Stimulated activated CD4-positive, alpha-beta T cell treated with anti-CD3 and anti-CD28 coated beads, Interleukin-15, amount 100 ng/mL, for 24 hours (primary cell): ENCODE measurements at regions not wholly inside any gene's neighbourhood (a gene's known extent, or its start where the extent isn't known, plus 50 kb on each side); places are given as distances from the start of the nearest gene placed in this dataset.

ENCODE experiments used
- DNase-seq: peaks from one replicate; pipeline ENCODE4 v3.0.0-alpha.2; 2020

GRCh38 chr21:28444111-28444510, 548.6 kb downstream of the LTN1 start:
- no peak for DNase-seq

GRCh38 chr21:28442624-28443023, 550.1 kb downstream of the LTN1 start:
- DNase-seq, result no peak

- DNase-seq, result no peak
Measured at GRCh38 chr21:28442085-28442484, 550.6 kb downstream of the LTN1 start.

DNA sequence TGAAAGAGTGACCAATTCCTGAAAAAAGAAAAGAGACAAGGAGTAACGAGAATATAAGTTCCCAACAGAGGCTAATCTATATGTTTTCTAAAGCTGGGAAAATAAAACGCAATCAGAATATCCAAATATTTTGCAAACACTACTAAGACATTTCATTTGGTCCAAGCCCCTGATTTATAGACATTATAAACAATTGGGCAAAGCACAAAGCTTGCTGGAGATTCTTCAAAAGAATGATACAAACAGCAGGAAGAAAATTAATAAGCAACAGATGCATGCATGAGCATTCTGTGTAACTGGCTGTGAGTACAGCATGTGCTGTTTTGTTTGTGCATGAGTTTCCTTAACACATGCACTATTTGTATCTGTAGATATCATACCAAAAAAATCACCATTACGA, 552.9 kb downstream of the LTN1 start:
- no peak for DNase-seq

DNA sequence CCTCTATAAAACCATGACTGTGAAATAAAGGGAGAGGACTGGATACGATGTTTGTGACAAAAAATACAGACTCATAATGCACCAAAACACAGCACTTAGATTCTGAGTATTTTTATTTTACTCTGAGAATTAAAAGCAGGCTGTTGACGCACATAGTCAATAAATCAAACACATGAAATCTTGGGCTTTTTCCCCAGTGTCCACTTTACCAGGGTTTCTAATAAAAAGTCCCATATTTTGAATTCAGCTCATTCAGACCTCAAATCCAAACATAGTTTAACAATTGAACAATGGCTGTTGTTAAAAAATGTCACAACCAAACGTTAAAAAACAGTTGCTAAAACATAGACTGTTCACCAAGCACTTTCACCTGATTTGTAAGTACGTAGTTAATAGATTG, 553.4 kb downstream of the LTN1 start:
- DNase-seq, result no peak

DNA sequence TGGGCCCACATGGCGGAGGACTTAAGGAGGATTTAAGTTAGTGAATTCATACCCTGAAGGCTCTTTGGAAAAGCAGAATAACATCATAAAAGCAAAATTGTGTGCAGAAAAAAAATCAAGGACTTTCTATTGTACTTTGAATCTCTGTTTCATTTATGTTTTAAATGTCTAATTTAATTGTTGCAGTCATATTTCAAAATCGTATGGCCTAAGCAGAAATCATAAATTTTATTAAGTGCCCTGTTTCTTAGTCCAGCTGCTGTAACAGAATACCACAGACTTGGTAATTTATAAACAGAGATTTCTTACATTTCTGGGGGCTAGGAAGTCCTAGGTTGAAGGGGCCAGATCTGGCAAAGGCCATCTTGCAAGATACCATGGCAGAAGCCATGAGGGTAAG, 555.6 kb downstream of the LTN1 start:
- DNase-seq, result no peak

DNA sequence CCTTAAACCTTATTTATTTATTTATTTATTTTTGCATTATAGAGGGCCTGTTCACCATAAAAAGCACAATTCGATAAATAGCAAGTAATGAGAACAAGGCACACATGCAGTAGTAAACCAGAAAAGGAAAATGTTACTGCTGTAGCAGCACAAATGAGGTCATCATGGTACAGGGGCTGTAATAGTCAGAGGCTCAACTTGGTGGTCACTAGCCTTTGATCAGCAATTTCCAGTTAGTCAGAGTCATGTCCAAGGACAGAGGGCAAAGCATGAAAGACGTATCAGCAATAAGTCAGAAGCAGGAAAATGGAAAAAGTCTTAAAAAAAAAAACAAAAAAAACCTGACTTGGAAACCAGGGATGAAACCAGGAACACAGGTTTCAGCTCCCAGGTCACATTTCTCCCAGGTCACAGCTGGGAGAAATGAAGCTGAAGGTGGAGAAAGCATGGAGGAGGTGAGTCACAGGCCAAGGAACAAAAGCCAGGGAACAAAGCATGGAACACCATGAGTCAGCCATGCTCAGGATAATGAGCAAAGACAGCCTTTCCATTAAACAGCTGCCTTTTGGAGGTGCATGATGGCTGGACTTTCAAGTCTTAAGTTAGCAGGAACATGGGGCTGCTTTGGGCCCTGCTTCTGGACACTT, 556.3 kb downstream of the LTN1 start:
- DNase-seq, result no peak

GRCh38 chr21:28431527-28432200, 561.0 kb downstream of the LTN1 start:
- no peak for DNase-seq

GRCh38 chr21:28431022-28431421, 561.7 kb downstream of the LTN1 start:
- no peak for DNase-seq

GRCh38 chr21:28429161-28429560, 563.5 kb downstream of the LTN1 start:
- DNase-seq, result no peak

GRCh38 chr21:28427394-28428022, 565.2 kb downstream of the LTN1 start:
- DNase-seq, result no peak

DNA sequence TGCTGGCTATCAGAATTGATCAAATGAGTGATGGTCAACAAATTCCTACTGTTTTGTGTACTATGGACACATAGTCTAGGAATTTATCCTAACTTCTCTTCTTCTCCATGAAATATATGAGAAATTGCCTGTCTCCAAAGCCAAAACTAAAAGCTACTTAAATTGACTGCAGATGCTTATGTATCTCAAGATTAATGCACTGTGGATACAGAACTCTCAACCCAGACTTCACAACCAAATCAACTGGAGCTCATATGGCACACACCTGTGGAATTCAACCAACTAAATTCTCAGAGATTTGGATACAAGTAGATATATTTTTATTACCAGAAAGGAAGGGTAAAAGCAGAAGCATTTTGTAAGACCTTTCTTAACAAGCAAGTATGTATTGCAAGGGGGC, 566.1 kb downstream of the LTN1 start:
- no peak for DNase-seq

DNA sequence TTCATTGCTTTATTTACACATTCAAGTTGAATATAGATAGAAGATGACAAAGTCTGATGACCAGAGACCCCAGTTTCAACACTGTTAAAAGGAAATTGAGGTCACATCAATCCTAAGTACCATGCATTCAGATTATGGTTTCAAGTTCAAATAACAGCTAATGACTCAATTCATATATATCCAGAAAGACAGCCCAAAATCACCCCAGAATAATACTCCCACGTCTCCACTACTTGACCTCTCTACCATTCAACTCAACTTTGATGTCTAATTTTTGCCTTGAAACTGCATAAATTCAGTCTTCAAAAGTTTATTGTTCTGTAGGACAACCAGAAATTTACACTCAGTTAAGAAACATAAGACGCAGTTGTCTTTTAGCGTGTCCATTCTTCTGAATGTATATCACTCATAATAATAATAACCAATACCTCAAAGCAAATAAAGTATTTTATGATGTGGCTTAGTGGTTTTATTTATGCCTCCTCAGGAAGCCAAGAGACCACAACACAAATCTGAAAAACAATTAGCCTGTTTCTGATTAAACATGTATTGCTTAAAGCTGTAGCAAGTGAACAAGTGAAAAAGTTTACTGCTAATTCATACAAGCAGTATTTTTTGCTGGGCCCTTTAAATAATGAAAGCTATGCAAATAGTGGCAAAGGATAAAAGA, 569.0 kb downstream of the LTN1 start:
- DNase-seq, result no peak

DNA sequence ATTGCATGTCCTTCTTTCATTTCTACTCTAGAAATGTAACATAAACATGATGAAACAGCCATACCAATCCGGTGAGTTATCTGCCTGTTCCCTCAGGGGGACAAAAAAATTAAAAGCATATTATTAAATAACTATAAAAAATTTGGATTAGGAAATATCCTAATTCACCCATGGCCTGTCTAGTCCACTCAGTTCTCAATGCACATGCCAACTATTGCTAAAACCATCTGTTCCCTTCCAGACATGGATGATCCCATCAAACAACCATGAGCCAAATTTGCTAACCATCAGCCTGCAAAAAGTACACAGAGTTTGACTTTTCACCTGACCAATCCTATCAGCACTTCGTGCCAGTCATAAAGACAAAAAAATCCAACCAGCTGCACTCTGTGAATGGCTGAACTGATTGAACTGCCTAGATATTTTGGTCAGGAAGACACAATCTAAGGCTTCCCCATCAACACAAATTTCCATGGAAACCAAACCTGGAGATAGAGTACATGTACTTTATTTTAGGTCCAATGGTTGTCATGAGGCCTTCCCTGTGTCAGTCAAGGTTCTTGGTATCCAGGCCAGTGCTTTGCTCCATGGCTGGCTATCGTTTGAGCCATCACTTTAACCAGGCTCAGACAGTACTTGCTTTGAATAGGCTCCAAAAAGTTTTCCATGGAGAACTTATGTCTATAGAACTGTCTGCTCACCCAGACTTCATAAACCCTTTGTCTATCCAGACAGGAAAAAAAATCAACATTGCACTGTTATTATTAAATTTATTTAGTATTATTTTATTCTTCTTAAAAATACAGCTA, 570.8 kb downstream of the LTN1 start:
- DNase-seq, result no peak

DNA sequence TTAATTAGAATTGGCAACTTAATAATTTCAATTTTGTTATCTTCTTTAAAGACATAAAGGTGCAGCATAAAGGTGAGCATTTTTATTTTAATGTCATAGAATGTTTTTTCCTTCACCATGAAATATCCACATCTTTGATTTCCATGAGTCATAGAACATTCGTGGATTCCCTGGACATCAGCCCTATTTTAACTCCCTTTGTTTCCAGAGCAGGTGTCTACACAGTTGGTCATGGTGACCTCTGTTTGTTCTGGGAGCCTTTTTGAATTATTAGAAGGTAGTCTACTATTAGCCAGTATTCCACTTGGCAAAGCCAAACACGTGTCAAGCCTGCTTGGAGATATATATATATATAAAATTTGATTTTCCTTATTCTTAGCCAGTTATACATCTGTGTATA, 572.9 kb downstream of the LTN1 start:
- DNase-seq, result no peak

DNA sequence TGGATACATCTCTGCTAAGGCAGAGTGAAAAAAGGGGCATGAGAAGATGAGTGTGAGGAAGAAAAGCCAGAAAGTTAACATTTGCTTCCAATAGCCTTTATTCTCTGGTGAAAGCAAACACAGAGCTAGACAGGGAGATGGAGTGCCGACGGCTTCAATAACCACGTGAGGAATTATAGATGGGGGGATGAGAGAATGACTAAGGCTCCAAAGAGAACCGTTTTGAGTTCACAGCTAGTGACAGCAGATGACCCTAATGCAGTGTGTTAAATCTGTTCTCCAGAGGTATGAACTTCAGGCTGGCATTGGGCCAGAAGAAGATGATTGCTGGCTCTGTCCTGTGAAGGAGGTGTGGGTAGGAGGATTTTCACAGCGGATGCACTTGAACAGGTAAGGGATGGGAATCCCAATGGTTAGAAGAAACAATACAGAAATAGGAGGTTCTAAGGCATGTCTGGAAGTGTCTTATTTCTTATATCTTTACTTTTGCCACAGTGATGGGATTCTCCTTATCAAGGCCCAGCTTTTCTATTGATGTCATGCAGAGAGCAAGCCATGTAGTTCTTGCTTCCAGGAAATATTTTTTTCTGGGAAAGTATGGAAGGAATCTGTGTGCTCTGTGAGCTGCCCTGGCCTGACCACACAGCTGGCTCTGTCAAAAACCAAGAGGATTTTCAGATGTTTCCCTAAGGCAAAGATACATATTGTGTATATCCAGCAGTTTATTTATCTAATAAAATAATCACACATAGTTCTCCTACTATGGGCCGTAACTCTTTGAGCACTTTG, 573.8 kb downstream of the LTN1 start:
- no peak for DNase-seq

DNA sequence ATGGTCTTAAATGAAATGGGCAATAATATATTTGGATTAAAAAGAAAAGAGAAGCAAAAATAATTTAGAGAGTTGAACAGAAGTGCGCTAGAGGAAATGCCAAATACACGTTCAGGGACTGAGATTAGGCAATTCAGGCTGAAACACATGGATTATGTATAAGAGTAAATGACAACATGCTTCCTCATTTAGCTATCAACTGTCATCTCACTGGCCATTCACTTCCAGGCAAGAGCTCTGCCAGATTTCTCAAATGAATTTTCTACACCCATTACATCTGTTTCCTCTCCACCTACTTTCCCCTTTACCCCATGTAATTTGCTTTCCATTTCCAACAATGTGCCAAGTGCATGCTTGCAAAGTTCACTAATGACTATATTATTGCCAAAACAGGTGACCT, 582.4 kb downstream of the LTN1 start:
- no peak for DNase-seq

- no peak for DNase-seq
Measured at GRCh38 chr21:28402616-28402989, 590.1 kb downstream of the LTN1 start.

GRCh38 chr21:28397040-28397439, 595.6 kb downstream of the LTN1 start:
- DNase-seq, result no peak

- no peak for DNase-seq
Measured at GRCh38 chr21:28396421-28396820, 596.3 kb downstream of the LTN1 start.

- DNase-seq, result no peak
Measured at GRCh38 chr21:28393279-28393678, 599.4 kb downstream of the LTN1 start.
